ENCODE measurements at regions not wholly inside any gene's neighbourhood (a gene's known extent, or its start where the extent isn't known, plus 50 kb on each side); places are given as distances from the start of the nearest gene placed in this dataset.

GRCh38 chr9:84573083-84573482 is 96.4 kb upstream of the NTRK2 start:
- intact Hi-C loops (cut with micrococcal nuclease): no loop called here
- Histone ChIP-seq H3K4me1 (ENCODE audit: control insufficient read depth, insufficient read depth, low read length) (no peaks in the 10 kb centered on the region), H2AFZ (replicated peaks; ENCODE audit: low read length, poor library complexity) (no peak overlapping the region), H2BK15ac (ENCODE audit: low read depth, low read length) (no peak overlapping the region), H4K91ac (ENCODE audit: insufficient read depth, low read depth, low read length) (no peak overlapping the region), H3K79me1 (ENCODE audit: low read depth in 1 of 2, low read length in 2 of 2) (no peaks in the 10 kb centered on the region), H2AK9ac (replicated peaks; ENCODE audit: low read depth, low read length, poor library complexity) (no peak overlapping the region), H3K18ac (ENCODE audit: low read depth, low read length) (no peak overlapping the region), H3K14ac (replicated peaks; ENCODE audit: low read depth, low read length) (no peak overlapping the region), H3K23ac (ENCODE audit: low read depth, low read length) (no peak overlapping the region), H4K5ac (ENCODE audit: low read depth, low read length) (no peak overlapping the region), H3K9ac (ENCODE audit: low read depth, low read length) (no peak overlapping the region), H3K4ac (ENCODE audit: low read depth, low read length) (no peak overlapping the region), H2BK5ac (ENCODE audit: low read depth, low read length, poor library complexity, severe bottlenecking) (no peak overlapping the region), H4K20me1 (ENCODE audit: insufficient read depth, low read length) (no peaks in the 10 kb centered on the region), H3K4me2 (ENCODE audit: low read depth, low read length) (no peak overlapping the region), H3K9me1 (ENCODE audit: insufficient read depth, low read length) (no peaks in the 10 kb centered on the region), H2BK20ac (ENCODE audit: low read depth, low read length) (no peak overlapping the region), H2AK5ac (ENCODE audit: low read depth, low read length) (no peak overlapping the region), H3K9me3 (ENCODE audit: control insufficient read depth, insufficient read depth, low read length) (peaks cover 19% of the 10 kb centered on the region), H4K8ac (ENCODE audit: low read depth in 2 of 2, low read length in 2 of 2) (no peak overlapping the region), H2BK120ac (ENCODE audit: low read depth, low read length) (no peak overlapping the region), H3K27me3 (ENCODE audit: control insufficient read depth, insufficient read depth, low read length) (no peaks in the 10 kb centered on the region), H3K56ac (ENCODE audit: extremely low read depth, insufficient read depth, low read length) (no peak overlapping the region), H3K4me3 (ENCODE audit: insufficient read depth, low read depth, low read length) (no peak overlapping the region), H3K27ac (ENCODE audit: insufficient read depth, low read length) (no peak overlapping the region), H3K36me3 (ENCODE audit: control insufficient read depth, insufficient read depth, low read length) (no peaks in the 10 kb centered on the region)
- TF ChIP-seq SMC3 (IDR thresholded peaks at IDR 0.05; ENCODE audit: low read depth, low read length) (no peak), CTCF (conservative IDR thresholded peaks at IDR 0.05; ENCODE audit: low read depth, low read length) (no peak), BHLHE40 (IDR thresholded peaks at IDR 0.05; ENCODE audit: low read depth, low read length) (no peak), CHD1 (IDR thresholded peaks at IDR 0.05; ENCODE audit: low read depth, low read length) (no peak), RFX5 (IDR thresholded peaks at IDR 0.05; ENCODE audit: low read depth, low read length) (no peak), RAD21 (IDR thresholded peaks at IDR 0.05; ENCODE audit: low read length) (no peak), MAFK (IDR thresholded peaks at IDR 0.05; ENCODE audit: low read depth, low read length) (no peak), POLR2A (IDR thresholded peaks at IDR 0.05; ENCODE audit: low read depth, low read length) (no peak), ELK1 (IDR thresholded peaks at IDR 0.05; ENCODE audit: borderline replicate concordance, low read depth, low read length) (no peak), CEBPB (IDR thresholded peaks at IDR 0.05; ENCODE audit: low read depth, low read length) (no peak), RCOR1 (IDR thresholded peaks at IDR 0.05; ENCODE audit: insufficient replicate concordance, low read length) (no peak), FOS (IDR thresholded peaks at IDR 0.05; ENCODE audit: low read depth, low read length) (no peak), MXI1 (IDR thresholded peaks at IDR 0.05; ENCODE audit: borderline replicate concordance, low read depth, low read length) (no peak), MAZ (IDR thresholded peaks at IDR 0.05; ENCODE audit: borderline replicate concordance, low read depth, low read length) (no peak)
- ChIA-PET CTCF (no interaction called here), POLR2A (ENCODE audit: unreplicated experiment) (no interaction called here)
- dilution Hi-C loops (cut with HindIII; ENCODE audit: low sequenced_read_pairs, unreplicated experiment): no loop called here
- ATAC-seq (ENCODE audit: low read depth): no peak
- no CpG with 5 or more reads among the region's 4 CpGs for WGBS, 2 experiments (ENCODE audit: extremely low coverage in 2 of 2, insufficient read length in 1 of 2)
- no peak for DNase-seq
- in situ Hi-C loops (cut with MboI; ENCODE audit: low sequenced_read_pairs): no loop called here
- no TSS peak for BruUV-seq (replicated peaks)

Data from IMR-90 (cell line).